GM06990 (cell line): ENCODE measurements at regions not wholly inside any gene's neighbourhood (a gene's known extent, or its start where the extent isn't known, plus 50 kb on each side); places are given as distances from the start of the nearest gene placed in this dataset.

Experiments
- DNase-seq: peaks from one replicate; pipeline ENCODE4 v3.0.0-alpha.2; 2011; ENCODE audit not compliant: insufficient read length; ENCODE audit errors: extremely low read depth
- H3K27me3 ChIP-seq: replicated peaks from 2 replicates; pipeline ENCODE4 v1.6.0; 2011; ENCODE audit warnings: low read length; ENCODE audit not compliant: control insufficient read depth, insufficient read depth
- H3K36me3 ChIP-seq: 2 replicates; pipeline ENCODE4 v1.5.1; 2011; ENCODE audit warnings: low read length; ENCODE audit not compliant: control insufficient read depth, insufficient read depth
- H3K4me3 ChIP-seq: replicated peaks from 2 replicates; pipeline ENCODE4 v1.5.1; 2011; ENCODE audit warnings: low read depth, mild to moderate bottlenecking, control low read depth, low read length
- TF ChIP-seq, protein P1 (sequence below): IDR thresholded peaks from 2 replicates; pipeline ENCODE4 v1.5.1; 2011; ENCODE audit warnings: low read length, control low read depth, mild to moderate bottlenecking, inconsistent platforms; ENCODE audit not compliant: insufficient read depth, poor library complexity, severe bottlenecking

DNA sequence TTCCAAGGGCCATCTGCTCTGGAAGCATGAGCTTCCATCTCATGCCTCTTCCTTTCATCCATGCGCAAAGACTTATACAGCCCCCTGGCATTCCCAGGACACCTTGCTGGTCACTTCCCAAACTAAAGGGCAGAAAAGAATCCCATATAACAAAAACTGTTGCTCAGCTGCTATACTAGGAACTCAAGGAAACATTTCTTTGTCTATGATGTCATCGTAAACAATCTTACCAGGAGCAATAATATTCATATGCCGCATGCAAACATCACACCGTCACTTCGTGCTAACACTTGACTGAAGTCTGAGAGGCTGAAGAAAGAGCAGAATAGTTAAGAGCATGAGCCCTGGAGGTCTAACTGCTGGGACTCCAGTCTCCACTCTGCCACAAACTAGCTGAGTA is 50.5 kb upstream of the CDKN3 start:
- Histone ChIP-seq H3K4me3 (no peak overlapping the region), H3K36me3 (no peaks in the 10 kb centered on the region), H3K27me3 (no peaks in the 10 kb centered on the region)
- DNase-seq = no peak
- TF ChIP-seq, protein P1, sequence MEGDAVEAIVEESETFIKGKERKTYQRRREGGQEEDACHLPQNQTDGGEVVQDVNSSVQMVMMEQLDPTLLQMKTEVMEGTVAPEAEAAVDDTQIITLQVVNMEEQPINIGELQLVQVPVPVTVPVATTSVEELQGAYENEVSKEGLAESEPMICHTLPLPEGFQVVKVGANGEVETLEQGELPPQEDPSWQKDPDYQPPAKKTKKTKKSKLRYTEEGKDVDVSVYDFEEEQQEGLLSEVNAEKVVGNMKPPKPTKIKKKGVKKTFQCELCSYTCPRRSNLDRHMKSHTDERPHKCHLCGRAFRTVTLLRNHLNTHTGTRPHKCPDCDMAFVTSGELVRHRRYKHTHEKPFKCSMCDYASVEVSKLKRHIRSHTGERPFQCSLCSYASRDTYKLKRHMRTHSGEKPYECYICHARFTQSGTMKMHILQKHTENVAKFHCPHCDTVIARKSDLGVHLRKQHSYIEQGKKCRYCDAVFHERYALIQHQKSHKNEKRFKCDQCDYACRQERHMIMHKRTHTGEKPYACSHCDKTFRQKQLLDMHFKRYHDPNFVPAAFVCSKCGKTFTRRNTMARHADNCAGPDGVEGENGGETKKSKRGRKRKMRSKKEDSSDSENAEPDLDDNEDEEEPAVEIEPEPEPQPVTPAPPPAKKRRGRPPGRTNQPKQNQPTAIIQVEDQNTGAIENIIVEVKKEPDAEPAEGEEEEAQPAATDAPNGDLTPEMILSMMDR = no peak
